NCI-H446 treated with DMSO at 0.1 percent for 48 hours (cell line): ENCODE measurements at regions not wholly inside any gene's neighbourhood (a gene's known extent, or its start where the extent isn't known, plus 50 kb on each side); places are given as distances from the start of the nearest gene placed in this dataset.
"Not testable (repeated sequence)": the region's sequence is repeated elsewhere in the genome, so short reads cannot be mapped to it uniquely, and the experiment has no call there.

Experiments used
- DNase-seq: peaks from one replicate; lab custom pipeline; 2025; lab: John Stamatoyannopoulos, UW

DNA sequence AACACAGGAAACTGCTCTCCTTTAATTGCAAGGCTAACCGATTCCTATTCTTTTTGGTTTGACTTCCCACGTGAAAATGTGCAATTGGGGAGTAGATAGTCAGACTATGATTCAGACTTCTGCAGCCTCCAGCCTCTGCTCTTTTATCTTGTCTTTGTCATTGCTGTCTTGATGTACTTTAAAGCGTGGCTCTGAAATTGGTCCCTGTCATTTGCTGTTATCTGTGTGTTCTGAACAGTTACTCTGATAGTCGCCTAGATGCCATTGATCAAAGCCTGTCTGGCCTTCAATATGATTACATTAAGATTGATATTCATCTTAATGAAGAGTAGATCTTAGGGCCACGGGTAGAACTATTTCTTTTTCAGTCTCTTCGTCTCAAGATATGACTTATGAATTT is 799.2 kb downstream of the REEP3 start:
- no peak for DNase-seq

DNA sequence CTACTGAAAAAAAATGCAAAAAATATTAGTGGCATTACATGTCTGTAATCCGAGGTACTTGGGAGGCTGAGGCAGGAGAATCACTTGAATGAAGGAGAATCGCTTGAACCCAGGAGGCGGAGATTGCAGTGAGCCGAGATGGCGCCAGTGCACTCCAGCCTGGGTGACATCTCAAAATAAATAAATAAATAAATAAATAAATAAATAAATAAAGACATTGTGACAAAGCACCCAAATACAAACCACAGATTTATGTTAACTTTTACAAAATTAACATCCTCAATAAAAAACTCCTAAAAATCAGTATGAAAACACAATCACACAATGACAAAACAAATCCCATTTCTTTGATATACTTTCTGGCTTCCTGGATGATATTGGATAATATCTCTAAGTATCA is 808.3 kb downstream of the REEP3 start:
- DNase-seq: no peak

DNA sequence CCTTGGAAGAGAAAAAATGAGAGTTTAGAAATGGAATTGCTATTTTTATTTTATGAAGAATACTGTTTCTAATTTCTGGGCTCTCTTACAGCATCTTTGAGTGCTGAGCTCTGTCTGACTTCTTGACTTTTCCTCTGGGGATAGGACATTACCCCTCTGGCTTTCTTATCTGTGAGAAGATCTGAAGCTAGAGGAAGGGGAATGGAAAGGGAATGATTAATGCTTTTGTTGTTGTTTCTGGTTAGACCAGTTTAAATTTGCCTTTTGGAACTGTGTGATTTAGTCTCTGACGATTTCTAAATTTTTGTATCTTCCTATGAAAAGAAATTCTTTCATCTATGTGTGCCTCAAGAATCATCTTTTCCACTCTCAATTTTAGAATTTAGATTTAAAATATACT is 811.4 kb downstream of the REEP3 start:
- no peak for DNase-seq

DNA sequence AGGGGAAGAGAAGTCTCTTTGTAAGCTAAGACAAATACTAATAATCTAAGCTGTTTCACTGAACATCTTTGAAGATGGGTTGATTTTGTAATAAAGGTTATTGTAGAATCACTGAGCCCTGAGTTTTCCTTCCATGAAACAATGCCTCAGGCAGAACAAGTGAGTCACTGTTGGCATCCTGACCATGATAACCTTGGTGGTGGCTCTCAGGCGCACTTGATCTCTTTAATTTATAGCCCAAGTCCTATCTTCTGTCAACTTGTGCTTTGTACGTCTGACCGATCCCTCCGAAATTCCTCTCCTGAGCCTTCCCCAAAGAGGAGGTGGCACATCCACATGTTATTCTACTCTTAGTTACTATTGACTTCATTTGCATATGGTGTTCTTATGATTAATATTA is 812.9 kb downstream of the REEP3 start:
- no peak for DNase-seq

DNA sequence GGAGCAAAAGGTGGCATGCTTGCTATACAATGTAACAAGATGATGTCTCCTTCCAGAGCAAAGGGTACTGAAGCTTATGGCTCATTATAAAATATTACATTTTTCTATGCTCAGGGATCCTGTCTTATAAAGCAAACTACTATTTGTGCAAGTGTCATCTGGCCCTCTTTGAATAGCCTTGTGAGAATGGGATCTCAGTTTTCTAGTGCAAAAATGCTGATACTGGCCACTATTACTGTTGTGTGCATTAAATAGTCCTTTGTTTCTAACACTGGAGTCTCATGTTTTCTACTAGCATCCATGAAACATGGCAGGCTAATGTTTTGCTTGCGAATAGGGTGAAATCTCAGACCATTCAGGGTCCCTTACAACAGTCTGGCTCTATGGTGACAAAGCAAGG is 823.0 kb downstream of the REEP3 start:
- DNase-seq: no peak

DNA sequence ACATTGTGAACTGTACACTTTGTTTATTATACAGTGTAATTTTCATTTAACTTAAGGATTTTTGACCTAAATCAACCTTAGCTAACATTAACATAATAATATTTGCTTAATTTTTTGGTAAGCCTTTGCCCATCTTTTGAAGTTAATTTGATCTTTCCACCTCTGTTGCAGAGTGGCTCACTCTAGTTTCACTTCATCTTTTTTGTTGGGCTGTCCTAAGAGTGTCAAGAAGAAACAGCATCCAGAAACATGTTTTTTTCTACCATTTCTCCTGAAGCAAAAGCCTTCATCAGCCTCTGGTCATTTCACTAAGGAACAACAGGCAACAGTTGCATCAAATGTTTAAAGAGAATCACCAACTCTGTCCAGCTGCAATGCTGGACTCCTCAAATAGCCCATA is 824.7 kb downstream of the REEP3 start:
- no peak for DNase-seq

DNA sequence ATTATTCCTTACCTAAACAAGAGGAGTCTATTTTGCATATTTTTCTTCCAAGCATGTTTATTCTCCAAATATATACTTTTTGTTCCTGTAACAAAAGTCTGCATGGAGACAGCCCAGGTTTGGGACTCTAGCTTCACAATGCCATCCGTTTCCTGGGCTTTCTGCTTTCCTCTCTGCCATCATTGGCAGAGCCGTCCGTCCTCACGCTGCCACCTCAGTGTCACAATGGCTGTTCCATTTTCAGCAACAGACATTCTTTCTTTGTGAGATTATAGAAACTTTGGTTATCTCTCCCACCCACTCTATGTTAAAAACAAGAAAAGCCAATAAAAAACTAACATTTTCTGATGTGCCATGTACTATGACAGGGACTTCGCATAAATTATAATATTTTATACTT is 825.2 kb downstream of the REEP3 start:
- DNase-seq: no peak

DNA sequence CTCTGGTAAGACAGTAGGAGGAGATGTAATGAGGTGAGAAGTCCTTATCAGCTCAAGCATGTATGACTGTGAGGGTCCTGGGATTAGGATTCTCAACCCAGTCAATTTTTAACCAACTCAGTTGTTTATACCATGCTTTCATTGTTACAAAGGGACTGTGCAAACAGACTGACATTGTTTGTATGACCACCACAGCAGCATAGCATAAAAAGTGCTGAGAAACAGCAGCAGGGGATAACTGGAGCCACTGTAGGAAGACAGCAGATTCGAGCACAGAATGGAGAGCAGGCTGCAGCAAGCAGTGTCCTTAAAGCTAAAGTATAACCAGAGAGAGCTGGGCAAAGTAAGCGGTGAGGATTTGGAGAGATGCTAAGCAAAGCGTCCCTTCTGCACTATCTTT is 829.5 kb downstream of the REEP3 start:
- DNase-seq: no peak

DNA sequence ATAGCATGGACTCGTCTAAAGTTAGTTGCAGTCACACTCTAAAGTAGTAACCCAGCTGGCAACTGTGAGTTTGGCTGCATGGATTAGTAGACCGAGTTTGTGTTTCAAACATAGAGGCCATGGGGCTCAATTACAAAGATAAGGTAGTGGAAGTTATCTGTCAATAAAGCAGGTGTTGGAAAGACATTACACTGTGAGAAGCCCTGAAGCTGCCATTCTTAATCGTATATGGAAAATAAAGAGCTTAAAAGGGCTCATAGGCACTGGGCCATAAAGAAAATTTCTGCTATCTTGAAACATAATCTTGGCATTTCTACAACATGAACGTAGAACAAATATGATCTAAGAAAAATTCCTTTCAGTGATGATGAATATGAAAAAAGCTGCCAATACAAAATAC is 837.7 kb downstream of the REEP3 start:
- no peak for DNase-seq

DNA sequence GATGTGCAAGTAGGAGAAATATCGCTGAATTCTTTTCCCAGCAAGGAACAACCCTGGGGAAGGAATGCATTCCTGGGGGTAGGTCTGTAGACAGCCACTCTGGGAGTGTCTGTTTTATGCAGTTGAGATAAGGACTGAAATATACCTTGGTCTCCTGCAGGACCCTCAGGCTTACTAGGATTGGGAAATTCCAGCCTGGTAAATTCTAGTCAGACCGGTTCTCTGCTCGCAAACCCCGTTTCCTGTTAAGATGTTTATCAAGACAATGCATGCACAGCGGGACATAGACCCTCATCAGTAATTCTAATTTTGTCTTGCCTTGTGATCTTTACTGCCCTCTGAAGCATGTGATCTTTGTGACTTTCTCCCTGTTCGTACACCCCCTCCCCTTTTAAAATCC is 839.0 kb downstream of the REEP3 start:
- DNase-seq: not testable (repeated sequence)

DNA sequence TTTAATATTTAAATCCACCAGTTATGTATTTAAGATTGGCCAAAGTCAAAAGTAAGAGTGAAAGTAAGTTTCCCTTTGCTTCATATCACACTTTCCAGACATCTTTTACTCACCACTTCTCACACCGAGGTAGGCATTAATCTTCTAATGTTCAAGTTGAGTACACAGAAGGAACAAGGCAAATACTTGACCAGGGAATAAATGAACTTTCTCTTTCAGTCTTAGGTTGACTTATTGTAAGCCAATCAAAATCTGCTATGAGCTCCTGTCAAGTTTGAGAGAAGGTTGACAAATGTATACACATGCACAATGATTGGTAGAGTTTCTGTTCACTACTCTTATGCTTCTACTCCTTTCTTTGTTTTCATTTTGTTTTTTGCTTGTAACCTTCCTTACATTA is 842.5 kb downstream of the REEP3 start:
- no peak for DNase-seq

DNA sequence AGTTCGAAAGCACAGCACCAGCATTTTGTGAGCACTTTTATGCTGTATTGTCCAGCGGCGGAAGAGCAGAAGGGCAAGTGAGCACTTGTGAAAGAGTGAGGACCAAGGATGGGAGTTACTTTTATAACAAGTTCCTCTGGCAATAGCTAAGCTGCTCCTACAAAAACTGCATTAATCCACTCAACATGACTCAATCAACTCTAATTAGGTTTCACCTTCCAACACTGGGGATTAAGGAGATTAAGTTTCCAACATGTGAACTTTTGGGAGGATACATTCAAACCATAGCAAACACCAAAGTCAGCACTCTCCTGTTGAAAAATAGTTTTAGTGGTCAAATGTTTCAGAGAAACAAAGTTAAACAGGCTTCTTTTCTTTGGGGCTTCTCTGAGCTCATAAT is 844.5 kb downstream of the REEP3 start:
- DNase-seq: no peak

DNA sequence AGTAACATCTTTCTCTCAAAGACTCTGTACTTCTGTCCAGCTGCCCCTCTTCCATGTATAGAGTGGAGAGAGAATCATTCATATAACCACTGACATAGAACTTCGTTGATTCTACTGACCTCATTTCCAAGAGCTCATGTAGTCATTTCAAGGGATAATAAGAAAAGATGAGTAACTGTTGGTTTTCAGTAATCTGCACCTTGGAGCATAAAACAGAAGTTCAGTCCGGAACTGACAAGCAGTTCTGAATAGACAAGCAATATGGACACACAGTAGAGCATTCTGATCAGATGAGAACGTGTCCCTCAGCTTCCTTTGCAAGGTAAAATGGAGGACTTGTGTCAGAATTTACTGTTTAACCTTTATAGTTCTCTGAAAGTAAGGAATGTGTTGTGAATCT is 847.1 kb downstream of the REEP3 start:
- DNase-seq: no peak

DNA sequence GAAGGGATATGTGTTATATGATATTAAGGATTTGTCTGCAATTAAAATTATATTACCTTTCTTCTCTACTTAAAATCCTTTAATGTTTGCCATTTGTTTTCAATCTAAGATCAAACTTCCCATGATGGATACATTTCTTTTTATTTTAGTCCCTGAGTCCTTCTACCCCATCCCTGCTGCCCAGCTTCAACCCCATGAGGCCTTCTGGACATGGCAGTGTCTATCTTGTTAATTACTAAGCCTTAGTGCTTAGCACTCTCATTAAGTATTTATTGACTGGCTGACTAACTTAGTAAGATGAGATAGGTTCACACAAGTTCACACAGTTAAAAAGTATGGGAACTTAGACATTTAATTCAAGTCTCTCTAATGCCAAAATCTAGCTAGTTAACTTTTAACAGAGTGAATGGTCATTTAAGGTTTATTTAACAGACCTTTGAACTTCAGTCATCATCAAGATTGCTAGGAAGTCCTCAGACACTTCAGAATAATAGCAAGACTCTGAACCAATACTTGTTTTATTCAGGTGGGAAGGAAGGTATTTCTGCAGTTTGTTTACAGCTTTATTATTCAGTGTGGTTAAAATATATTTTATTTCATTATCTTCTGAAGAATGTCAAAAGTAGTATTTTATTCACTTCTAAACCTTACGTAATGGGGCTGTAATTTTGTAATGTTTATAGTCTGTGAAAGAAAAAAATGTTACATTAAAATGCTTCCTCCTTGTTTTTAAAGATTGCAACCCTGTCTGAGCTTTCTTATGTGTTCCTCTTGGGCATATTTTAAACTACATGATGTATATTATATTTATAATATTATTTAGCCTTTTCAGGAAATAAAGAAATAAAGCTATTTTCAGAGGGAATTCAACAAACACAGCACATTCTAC is 848.9 kb downstream of the REEP3 start:
- DNase-seq: no peak

DNA sequence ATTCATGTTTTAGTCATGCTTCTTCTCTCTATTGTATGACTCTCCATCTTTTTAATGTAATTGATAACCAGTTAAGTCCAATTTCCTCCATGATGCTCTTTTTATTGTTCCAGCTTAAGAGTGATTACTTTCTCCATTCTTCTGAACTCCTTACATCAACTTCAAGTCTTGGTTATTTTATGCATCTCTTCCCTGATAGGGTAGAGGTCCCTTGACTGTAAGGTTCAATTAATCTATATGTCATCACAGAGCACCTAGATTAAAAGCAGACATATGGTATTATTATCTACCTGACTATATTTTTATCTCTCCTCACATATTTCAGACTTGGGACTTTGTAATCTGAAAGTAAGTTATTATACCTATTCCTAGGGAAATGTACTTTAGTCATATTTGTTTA is 853.1 kb downstream of the REEP3 start:
- DNase-seq: no peak

DNA sequence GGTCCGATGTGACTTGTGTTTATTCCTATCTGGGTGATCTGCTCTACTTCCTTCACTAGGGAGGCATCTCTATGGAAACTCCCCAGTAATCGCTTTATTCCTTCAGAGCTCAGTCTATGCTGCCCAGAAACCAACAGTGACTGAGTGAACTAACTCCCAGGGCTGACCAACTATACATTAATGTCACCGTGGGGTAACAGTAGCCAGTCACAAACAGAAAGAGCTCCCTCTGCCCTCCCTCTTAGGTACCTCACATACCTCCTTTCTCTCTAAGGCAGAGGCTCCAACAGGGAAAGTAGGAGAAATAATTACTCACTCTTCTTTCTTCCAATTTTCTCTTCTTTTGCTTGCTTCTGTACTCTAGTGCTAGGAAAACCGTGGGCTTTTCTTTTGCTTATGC is 855.0 kb downstream of the REEP3 start:
- DNase-seq: no peak

DNA sequence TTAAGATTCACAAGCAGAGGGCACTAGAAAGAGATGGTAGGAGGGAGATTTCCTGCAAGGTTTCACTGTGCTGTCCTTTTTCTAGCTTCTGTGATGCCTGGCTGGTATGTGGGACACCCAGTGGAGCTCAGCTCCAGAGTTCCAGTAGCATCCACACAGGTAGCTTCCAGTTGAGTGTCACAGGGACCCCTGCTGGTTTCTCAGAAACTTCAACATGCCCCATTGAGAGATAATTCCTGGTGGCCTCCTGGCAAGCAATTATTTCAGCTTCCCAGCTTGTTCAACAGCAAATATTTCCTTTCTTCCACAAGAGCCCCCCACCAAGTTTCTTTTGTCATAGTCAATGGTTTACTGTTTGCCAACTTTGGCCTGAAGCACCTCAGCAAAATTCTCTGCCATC is 858.7 kb downstream of the REEP3 start:
- DNase-seq: no peak

DNA sequence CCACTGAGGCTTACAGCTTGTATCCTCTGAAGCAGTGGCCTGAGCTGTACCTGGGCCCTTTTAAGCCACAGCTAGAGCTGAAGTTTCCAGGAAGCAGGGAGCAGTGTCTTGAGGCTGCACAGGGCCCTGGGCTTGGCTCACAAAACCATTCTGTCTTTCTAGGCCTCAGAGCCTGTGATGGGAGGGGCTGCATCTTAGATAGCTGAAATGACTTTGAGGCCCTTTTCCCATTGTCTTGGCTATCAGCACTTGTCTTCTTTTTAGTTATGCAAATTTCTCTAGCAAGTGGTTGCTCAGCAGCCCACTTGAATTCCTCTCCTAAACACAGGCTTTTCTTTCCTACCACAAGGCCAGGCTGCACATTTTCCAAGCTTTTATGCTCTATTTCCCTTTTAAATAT is 864.2 kb downstream of the REEP3 start:
- no peak for DNase-seq

DNA sequence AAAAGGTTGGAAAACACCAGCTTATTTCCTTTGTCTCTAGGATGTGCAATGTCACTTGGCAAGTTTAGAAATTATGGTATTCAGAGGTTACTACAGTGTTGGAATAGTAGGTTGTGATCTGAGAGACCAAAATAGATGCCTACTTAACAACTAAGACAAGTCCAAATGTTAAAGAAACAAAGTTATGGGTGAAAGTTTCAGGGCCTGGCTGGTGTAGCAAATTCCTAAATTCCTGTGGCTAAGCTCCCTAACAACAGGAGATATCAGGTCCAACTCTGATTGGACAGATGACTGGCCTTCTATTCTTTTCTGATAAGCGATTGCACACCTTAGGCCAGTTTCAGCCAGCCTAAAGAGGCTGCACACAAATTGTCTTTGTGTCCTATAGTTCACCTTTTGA is 873.5 kb downstream of the REEP3 start:
- DNase-seq: no peak

DNA sequence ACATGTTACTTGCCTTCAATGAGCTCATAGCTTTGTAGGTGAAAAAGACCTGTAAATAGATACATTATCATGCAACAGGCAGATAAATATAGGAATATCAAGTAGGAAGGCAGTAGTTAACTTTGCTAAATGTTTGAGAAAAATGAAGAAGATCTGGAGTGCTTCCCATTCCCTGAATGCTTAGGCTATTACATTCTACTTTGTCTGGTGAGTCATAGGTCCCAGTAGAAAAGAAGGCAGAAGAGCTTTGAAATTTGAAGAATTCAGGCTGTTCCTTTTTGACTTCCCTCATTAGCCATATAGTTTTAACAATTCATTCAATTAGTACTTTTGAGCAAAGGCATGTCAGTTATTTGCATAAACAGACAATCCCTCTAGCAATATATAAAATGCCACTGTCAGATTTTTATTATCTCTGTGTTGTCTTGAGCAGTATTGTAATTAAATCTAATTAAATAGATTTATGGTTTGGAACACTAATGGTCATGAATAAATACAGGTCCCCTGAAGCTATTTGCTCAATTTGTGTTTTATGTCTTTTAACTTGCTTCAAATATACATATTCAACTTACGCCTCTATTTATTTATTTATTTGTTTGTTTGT is 875.0 kb downstream of the REEP3 start:
- no peak for DNase-seq

DNA sequence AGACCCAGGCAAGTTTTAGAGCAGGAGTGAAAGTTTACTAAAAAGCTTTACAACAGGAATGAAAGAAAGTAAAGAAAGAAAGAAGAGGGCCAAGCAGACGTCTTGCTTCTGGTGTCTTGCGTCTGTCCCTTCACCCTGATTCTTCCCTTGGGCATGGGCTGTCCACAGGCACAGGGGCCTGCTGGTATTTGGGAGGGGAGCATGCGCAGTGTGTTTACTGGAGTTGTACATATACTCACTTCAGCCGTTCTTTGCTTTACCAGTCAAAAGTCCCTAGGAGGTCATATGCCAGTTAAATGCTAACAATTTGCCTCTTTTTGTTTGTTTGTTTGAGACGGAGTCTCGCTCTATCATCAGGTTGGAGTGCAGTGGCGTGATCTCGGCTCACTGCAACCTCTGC is 875.9 kb downstream of the REEP3 start:
- DNase-seq: no peak

DNA sequence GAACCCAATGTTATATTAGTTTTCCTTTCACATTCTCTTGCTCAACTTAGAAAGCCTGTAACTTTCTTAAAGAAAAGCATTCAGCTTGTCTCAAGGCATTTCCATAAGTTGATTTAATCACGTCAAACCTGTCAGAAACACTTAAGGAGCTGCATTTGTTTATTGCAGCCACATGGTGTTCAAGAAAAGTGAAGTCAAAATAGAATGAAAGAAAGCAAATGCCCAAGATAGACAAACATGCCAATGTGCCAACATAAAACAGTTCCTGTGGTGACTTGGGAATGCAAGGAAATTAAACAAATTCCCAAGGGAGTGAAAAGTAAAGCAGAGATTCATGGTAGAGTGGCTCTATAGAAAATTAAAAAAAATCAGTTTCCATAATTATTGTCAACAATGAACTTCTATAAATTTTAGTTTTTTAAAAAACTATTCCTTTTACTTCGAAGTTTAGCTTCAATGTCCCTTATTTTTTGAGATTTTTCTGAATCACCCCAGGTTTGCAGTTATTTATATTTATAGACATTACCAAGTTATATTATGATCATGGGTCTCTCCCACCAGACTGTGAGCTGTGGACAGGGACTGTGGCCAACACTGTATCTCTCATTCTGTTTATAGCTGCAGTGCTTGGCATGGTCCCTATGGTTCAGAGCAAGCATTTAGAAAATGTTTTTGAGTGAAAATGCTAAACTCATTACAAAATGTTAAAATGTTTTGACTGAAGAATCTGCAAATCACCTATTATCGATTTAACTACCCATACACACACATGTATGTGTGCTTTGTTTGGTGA is 887.4 kb downstream of the REEP3 start:
- DNase-seq: no peak

DNA sequence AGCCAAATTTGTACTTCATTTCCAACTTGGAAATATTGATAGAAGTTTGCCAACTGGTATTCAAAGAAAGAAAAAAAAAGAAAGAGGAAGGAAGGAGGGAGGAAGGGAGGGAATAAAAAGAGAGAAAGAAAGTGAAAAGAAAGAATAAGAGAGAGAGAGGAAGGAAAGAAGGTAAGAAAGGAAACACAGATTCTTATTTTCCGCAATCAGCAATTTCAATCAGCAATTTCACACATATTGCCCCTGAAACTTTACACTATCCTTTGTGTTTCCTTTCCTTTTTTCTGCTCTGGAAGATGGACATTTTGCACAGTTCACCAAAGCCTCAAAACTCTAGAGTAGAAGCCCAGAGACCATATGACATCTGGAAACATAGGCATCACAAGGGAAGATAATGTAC is 888.1 kb downstream of the REEP3 start:
- DNase-seq: no peak
